KMS-11 (cell line): ENCODE measurements at regions not wholly inside any gene's neighbourhood (a gene's known extent, or its start where the extent isn't known, plus 50 kb on each side); places are given as distances from the start of the nearest gene placed in this dataset.
A peak's percentile ranks its signal among the peaks of the same experiment; 100 is the strongest.

ENCODE experiments used
- H2AFZ ChIP-seq: fragments of 200-600 bp; sonication (generic); 2 replicates; pipeline ENCODE4 v1.6.1; 2016; ENCODE audit warnings: antibody characterized with exemption, mixed run types, low read depth
- H3K27ac ChIP-seq: fragments of 200-600 bp; sonication (generic); 2 replicates; pipeline ENCODE4 v1.6.1; 2016; ENCODE audit warnings: mild to moderate bottlenecking, mixed run types
- H3K27me3 ChIP-seq: fragments of 200-600 bp; sonication (generic); 2 replicates; pipeline ENCODE4 v1.6.1; 2017; ENCODE audit warnings: mild to moderate bottlenecking, low read depth, mixed run types, moderate library complexity; ENCODE audit not compliant: insufficient read depth
- H3K36me3 ChIP-seq: fragments of 200-600 bp; sonication (generic); 2 replicates; pipeline ENCODE4 v1.6.1; 2017; ENCODE audit warnings: mild to moderate bottlenecking, mixed run types; ENCODE audit not compliant: insufficient read depth
- H3K4me1 ChIP-seq: fragments of 200-600 bp; sonication (generic); 2 replicates; pipeline ENCODE4 v1.6.1; 2016; ENCODE audit warnings: mild to moderate bottlenecking, low read depth, mixed run types; ENCODE audit not compliant: poor library complexity, severe bottlenecking
- H3K4me2 ChIP-seq: fragments of 200-600 bp; sonication (generic); 2 replicates; pipeline ENCODE4 v1.7.0; 2016; ENCODE audit warnings: mild to moderate bottlenecking, mixed run types
- H3K4me3 ChIP-seq: fragments of 200-600 bp; sonication (generic); IDR thresholded peaks from 2 replicates; pipeline ENCODE4 v1.6.1; 2017; ENCODE audit warnings: low read depth, low read length, mixed read lengths; ENCODE audit not compliant: insufficient read depth
- H3K79me2 ChIP-seq: fragments of 200-600 bp; sonication (generic); 2 replicates; pipeline ENCODE4 v1.6.1; 2016; ENCODE audit warnings: low read depth, mixed run types; ENCODE audit not compliant: insufficient read depth
- H3K9ac ChIP-seq: fragments of 200-600 bp; sonication (generic); 2 replicates; pipeline ENCODE4 v1.6.1; 2016; ENCODE audit warnings: mild to moderate bottlenecking, mixed run types
- H4K20me1 ChIP-seq: fragments of 200-600 bp; sonication (generic); 2 replicates; pipeline ENCODE4 v1.6.1; 2016; ENCODE audit warnings: mild to moderate bottlenecking, mixed run types; ENCODE audit not compliant: insufficient read depth
- CTCF ChIP-seq: fragments of 200-600 bp; sonication (generic); conservative IDR thresholded peaks from 2 replicates; pipeline ENCODE4 v1.6.1; 2017; ENCODE audit warnings: low read depth, mild to moderate bottlenecking, antibody characterized with exemption, low read length, moderate library complexity, mixed read lengths

GRCh38 chr13:85653681-85654080, 145.5 kb downstream of the SLITRK6 start:
- Histone ChIP-seq H3K4me1 (no peaks in the 10 kb centered on the region), H3K27ac (no peak overlapping the region), H2AFZ (no peak overlapping the region), H3K9ac (no peak overlapping the region), H3K36me3 (no peaks in the 10 kb centered on the region), H3K4me2 (no peak overlapping the region), H3K27me3 (no peaks in the 10 kb centered on the region), H4K20me1 (no peaks in the 10 kb centered on the region), H3K79me2 (no peaks in the 10 kb centered on the region), H3K4me3 (no peak overlapping the region)
- TF ChIP-seq CTCF = no peak

- Histone ChIP-seq H3K4me3 (no peak overlapping the region), H4K20me1 (no peaks in the 10 kb centered on the region), H2AFZ (no peak overlapping the region), H3K4me1 (no peaks in the 10 kb centered on the region), H3K36me3 (no peaks in the 10 kb centered on the region), H3K4me2 (no peak overlapping the region), H3K27me3 (no peaks in the 10 kb centered on the region), H3K79me2 (no peaks in the 10 kb centered on the region), H3K27ac (no peak overlapping the region), H3K9ac (no peak overlapping the region)
- TF ChIP-seq CTCF = no peak
Measured at GRCh38 chr13:85652491-85652890, 146.7 kb downstream of the SLITRK6 start.

GRCh38 chr13:85651440-85651839, 147.8 kb downstream of the SLITRK6 start:
- Histone ChIP-seq H3K4me1 (no peaks in the 10 kb centered on the region), H2AFZ (no peak overlapping the region), H3K27ac (peak overlapping the region; percentile 28; the same call in 1 of the 2 replicates), H3K36me3 (no peaks in the 10 kb centered on the region), H3K4me3 (no peak overlapping the region), H3K79me2 (no peaks in the 10 kb centered on the region), H3K9ac (no peak overlapping the region), H3K27me3 (no peaks in the 10 kb centered on the region), H3K4me2 (no peak overlapping the region), H4K20me1 (no peaks in the 10 kb centered on the region)
- no peak for TF ChIP-seq CTCF

GRCh38 chr13:85650613-85651012, 148.6 kb downstream of the SLITRK6 start:
- H3K79me2 ChIP-seq = no peaks in the 10 kb centered on the region

More at GRCh38 chr13:85650613-85651012, 148.6 kb downstream of the SLITRK6 start:
- H3K4me3 ChIP-seq = no peak overlapping the region
- H3K4me1 ChIP-seq = no peaks in the 10 kb centered on the region
- no peaks in the 10 kb centered on the region for H3K36me3 ChIP-seq
- no peaks in the 10 kb centered on the region for H4K20me1 ChIP-seq
- H2AFZ ChIP-seq = no peak overlapping the region
- H3K27ac ChIP-seq = no peak overlapping the region; the same call in 1 of the 2 replicates
- H3K9ac ChIP-seq = no peak overlapping the region
- no peaks in the 10 kb centered on the region for H3K27me3 ChIP-seq
- TF ChIP-seq CTCF = no peak
- H3K4me2 ChIP-seq = no peak overlapping the region
